Liver (tissue), 8 donors: ENCODE measurements at regions not wholly inside any gene's neighbourhood (a gene's known extent, or its start where the extent isn't known, plus 50 kb on each side); places are given as distances from the start of the nearest gene placed in this dataset.

ENCODE experiments used
- DNase-seq: peaks from one replicate; pipeline ENCODE4 v3.0.0-alpha.2; 2017; ENCODE audit warnings: low spot score
- H3K27ac ChIP-seq, 2 donors: one replicate each; pipeline ENCODE4 v1.7.0; 2013; ENCODE audit warnings: inconsistent platforms in 2 of 2, low read length in 2 of 2, control low read depth in 1 of 2, low read depth in 1 of 2, mild to moderate bottlenecking in 1 of 2
- H3K27me3 ChIP-seq, 4 donors: one replicate each; pipeline versions ENCODE4 v1.6.1 to v1.7.0; 2013; ENCODE audit warnings: low read length in 3 of 4, inconsistent platforms in 1 of 4, mild to moderate bottlenecking in 1 of 4, moderate library complexity in 1 of 4; ENCODE audit not compliant: control insufficient read depth in 4 of 4, insufficient read depth in 4 of 4
- H3K36me3 ChIP-seq, 4 donors: one replicate each; pipeline versions ENCODE4 v1.6.1 to v1.7.0; 2013; ENCODE audit warnings: low read length in 3 of 4, mild to moderate bottlenecking in 3 of 4, low read depth in 1 of 4, moderate library complexity in 1 of 4; ENCODE audit not compliant: control insufficient read depth in 4 of 4, insufficient read depth in 3 of 4
- H3K4me1 ChIP-seq, 4 donors: one replicate each; pipeline versions ENCODE4 v1.6.1 to v1.7.0; 2013; ENCODE audit warnings: low read length in 3 of 4, mild to moderate bottlenecking in 3 of 4, moderate library complexity in 1 of 4; ENCODE audit not compliant: control insufficient read depth in 4 of 4, insufficient read depth in 4 of 4
- H3K4me3 ChIP-seq, 3 donors: one replicate each; pipeline versions ENCODE4 v1.6.1 to v1.7.0; 2013; ENCODE audit warnings: low read length in 3 of 3, control low read depth in 1 of 3, low read depth in 1 of 3, mild to moderate bottlenecking in 1 of 3
- H3K9ac ChIP-seq, 2 donors: one replicate each; pipeline ENCODE4 v1.7.0; 2013; ENCODE audit warnings: low read length in 2 of 2, mild to moderate bottlenecking in 2 of 2, moderate library complexity in 2 of 2, control low read depth in 1 of 2, low read depth in 1 of 2
- H3K9me3 ChIP-seq, 4 donors: one replicate each; pipeline versions ENCODE4 v1.6.1 to v1.7.0; 2013; ENCODE audit warnings: low read length in 3 of 4; ENCODE audit not compliant: control insufficient read depth in 4 of 4
- EGR1 ChIP-seq, 2 donors: IDR thresholded peaks; 2 replicates each; pipeline ENCODE4 v1.6.1; 2016 to 2018; ENCODE audit warnings: antibody characterized with exemption in 2 of 2, low read depth in 2 of 2
- FOXA2 ChIP-seq: IDR thresholded peaks from 2 replicates; pipeline ENCODE4 v1.6.1; 2016; ENCODE audit warnings: antibody characterized with exemption
- GABPA ChIP-seq, 2 donors: IDR thresholded peaks in 1 of 2; conservative IDR thresholded peaks in 1 of 2; 2 replicates each; pipeline ENCODE4 v1.6.1; 2016; ENCODE audit warnings: antibody characterized with exemption in 2 of 2, mild to moderate bottlenecking in 1 of 2, moderate library complexity in 1 of 2
- HNF4A ChIP-seq, 2 donors: conservative IDR thresholded peaks; 2 replicates each; pipeline ENCODE4 v1.6.1; 2016; ENCODE audit warnings: antibody characterized with exemption in 2 of 2, mild to moderate bottlenecking in 2 of 2
- HNF4G ChIP-seq: IDR thresholded peaks from 2 replicates; pipeline ENCODE4 v1.6.1; 2016; ENCODE audit warnings: antibody characterized with exemption
- JUND ChIP-seq, 2 donors: IDR thresholded peaks; 2 replicates each; pipeline ENCODE4 v1.6.1; 2016; ENCODE audit warnings: antibody characterized with exemption in 2 of 2
- NR2F2 ChIP-seq: IDR thresholded peaks from 2 replicates; pipeline ENCODE4 v1.6.1; 2016; ENCODE audit warnings: antibody characterized with exemption
- RAD21 ChIP-seq, 2 donors: IDR thresholded peaks; 2 replicates each; pipeline ENCODE4 v1.6.1; 2016; ENCODE audit warnings: antibody characterized with exemption in 2 of 2, mild to moderate bottlenecking in 2 of 2
- RXRA ChIP-seq, 2 donors: IDR thresholded peaks; 2 replicates each; pipeline ENCODE4 v1.6.1; 2017 to 2018; ENCODE audit warnings: antibody characterized with exemption in 2 of 2, mild to moderate bottlenecking in 1 of 2
- SP1 ChIP-seq: IDR thresholded peaks from 2 replicates; pipeline ENCODE4 v1.6.1; 2018; ENCODE audit warnings: antibody characterized with exemption, mild to moderate bottlenecking
- TAF1 ChIP-seq: conservative IDR thresholded peaks from 2 replicates; pipeline ENCODE4 v1.6.1; 2016; ENCODE audit warnings: antibody characterized with exemption, mild to moderate bottlenecking
- YY1 ChIP-seq: IDR thresholded peaks from 2 replicates; pipeline ENCODE4 v1.6.1; 2016; ENCODE audit warnings: antibody characterized with exemption, mild to moderate bottlenecking
- WGBS: extraction: QIAGEN DNeasy Blood & Tissue Kit; methylation state at CpG from one replicate; pipeline ENCODE4 v1.1.7; 2013; 5-methylcytosine and 5-hydroxymethylcytosine counted together
- TF ChIP-seq, protein P1 (sequence below): IDR thresholded peaks from 2 replicates; pipeline ENCODE4 v1.6.1; 2016; ENCODE audit warnings: antibody characterized with exemption, mild to moderate bottlenecking
- TF ChIP-seq, protein P2 (sequence below): fragments of 150-350 bp; IDR thresholded peaks from 2 replicates; pipeline ENCODE4 v1.5.1; 2017; ENCODE audit warnings: improper control_type of control experiment, low read depth, low read length; ENCODE audit not compliant: missing input control
- TF ChIP-seq, protein P3 (sequence below): IDR thresholded peaks from 2 replicates; pipeline ENCODE4 v1.6.1; 2016; ENCODE audit warnings: antibody characterized with exemption
- TF ChIP-seq, protein P4 (sequence below): IDR thresholded peaks from 2 replicates; pipeline ENCODE4 v1.6.1; 2016; ENCODE audit warnings: antibody characterized with exemption
- donor health status: healthy.
- donor health status: healthy.
- donor health status: healthy.
- donor health status: healthy.
- donor health status: healthy.

DNA sequence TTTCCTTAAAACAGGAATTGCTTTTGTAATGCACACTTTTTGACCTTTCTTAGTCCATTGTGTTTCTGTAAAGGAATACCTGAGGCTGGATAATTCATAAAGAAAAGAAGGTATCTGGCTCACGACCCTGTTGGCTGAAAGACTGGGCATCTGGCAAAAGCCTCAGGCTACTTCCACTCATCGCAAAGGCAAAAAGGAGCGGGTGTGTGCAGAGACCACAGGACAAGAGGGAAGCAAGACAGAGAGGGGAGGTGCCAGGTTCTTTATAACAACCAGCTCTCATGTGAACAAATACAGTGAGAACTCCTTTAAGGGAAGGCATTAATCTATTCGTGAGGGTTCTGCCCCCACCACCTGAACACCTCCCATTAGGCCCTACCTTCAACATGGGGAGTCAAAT lies 182.1 kb downstream of the C12orf50 start:
- Histone ChIP-seq H3K27ac (no peak overlapping the region), H3K4me1 (no peaks in the 10 kb centered on the region), H3K9ac (no peak overlapping the region), H3K27me3 (no peaks in the 10 kb centered on the region), H3K36me3 (no peaks in the 10 kb centered on the region), H3K4me3 (no peak overlapping the region), H3K9me3 (no peaks in the 10 kb centered on the region)
- DNase-seq: no peak
- 84% methylated on average over 4 of the region's 4 CpGs for WGBS
- TF ChIP-seq, protein P1, sequence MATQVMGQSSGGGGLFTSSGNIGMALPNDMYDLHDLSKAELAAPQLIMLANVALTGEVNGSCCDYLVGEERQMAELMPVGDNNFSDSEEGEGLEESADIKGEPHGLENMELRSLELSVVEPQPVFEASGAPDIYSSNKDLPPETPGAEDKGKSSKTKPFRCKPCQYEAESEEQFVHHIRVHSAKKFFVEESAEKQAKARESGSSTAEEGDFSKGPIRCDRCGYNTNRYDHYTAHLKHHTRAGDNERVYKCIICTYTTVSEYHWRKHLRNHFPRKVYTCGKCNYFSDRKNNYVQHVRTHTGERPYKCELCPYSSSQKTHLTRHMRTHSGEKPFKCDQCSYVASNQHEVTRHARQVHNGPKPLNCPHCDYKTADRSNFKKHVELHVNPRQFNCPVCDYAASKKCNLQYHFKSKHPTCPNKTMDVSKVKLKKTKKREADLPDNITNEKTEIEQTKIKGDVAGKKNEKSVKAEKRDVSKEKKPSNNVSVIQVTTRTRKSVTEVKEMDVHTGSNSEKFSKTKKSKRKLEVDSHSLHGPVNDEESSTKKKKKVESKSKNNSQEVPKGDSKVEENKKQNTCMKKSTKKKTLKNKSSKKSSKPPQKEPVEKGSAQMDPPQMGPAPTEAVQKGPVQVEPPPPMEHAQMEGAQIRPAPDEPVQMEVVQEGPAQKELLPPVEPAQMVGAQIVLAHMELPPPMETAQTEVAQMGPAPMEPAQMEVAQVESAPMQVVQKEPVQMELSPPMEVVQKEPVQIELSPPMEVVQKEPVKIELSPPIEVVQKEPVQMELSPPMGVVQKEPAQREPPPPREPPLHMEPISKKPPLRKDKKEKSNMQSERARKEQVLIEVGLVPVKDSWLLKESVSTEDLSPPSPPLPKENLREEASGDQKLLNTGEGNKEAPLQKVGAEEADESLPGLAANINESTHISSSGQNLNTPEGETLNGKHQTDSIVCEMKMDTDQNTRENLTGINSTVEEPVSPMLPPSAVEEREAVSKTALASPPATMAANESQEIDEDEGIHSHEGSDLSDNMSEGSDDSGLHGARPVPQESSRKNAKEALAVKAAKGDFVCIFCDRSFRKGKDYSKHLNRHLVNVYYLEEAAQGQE: no peak
- TF ChIP-seq NR2F2: no peak
- TF ChIP-seq, protein P2, sequence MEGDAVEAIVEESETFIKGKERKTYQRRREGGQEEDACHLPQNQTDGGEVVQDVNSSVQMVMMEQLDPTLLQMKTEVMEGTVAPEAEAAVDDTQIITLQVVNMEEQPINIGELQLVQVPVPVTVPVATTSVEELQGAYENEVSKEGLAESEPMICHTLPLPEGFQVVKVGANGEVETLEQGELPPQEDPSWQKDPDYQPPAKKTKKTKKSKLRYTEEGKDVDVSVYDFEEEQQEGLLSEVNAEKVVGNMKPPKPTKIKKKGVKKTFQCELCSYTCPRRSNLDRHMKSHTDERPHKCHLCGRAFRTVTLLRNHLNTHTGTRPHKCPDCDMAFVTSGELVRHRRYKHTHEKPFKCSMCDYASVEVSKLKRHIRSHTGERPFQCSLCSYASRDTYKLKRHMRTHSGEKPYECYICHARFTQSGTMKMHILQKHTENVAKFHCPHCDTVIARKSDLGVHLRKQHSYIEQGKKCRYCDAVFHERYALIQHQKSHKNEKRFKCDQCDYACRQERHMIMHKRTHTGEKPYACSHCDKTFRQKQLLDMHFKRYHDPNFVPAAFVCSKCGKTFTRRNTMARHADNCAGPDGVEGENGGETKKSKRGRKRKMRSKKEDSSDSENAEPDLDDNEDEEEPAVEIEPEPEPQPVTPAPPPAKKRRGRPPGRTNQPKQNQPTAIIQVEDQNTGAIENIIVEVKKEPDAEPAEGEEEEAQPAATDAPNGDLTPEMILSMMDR: no peak

DNA sequence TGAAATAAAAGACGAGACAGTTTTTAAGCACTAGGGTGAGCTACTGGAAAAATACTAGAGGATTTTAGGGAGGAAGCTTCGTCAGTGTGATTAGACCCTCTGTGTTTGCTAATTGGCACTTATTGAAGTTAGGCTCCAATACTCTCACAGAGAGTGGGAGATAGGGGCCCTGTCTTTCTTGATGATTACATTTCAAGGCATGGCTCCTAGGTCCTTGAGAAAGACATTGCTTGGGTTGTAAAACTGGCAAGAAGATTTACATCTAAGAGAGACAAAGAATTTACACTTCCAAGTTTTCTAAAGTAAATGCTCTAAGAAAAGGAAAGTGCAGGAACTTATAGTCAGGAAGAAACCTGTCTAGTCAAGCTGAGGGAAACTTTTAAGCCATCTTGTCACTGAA lies 183.2 kb downstream of the C12orf50 start:
- Histone ChIP-seq H3K4me3 (no peak overlapping the region), H3K9me3 (no peaks in the 10 kb centered on the region), H3K4me1 (no peaks in the 10 kb centered on the region), H3K27ac (no peak overlapping the region), H3K27me3 (no peaks in the 10 kb centered on the region), H3K9ac (no peak overlapping the region), H3K36me3 (no peaks in the 10 kb centered on the region)
- WGBS: 67% methylated on average over 2 of the region's 2 CpGs
- no peak for DNase-seq
- TF ChIP-seq, protein P2: no peak
- TF ChIP-seq SP1: no peak
- no peak for TF ChIP-seq HNF4A (conservative IDR thresholded peaks at IDR 0.05)
- TF ChIP-seq EGR1 (IDR thresholded peaks at IDR 0.05; ENCODE audit: low read depth in 2 of 2): no peak
- TF ChIP-seq YY1: no peak
- no peak for TF ChIP-seq NR2F2
- TF ChIP-seq HNF4G: no peak
- TF ChIP-seq RXRA (IDR thresholded peaks at IDR 0.05): no peak
- no peak for TF ChIP-seq FOXA2
- TF ChIP-seq, protein P1: no peak
- TF ChIP-seq RAD21 (IDR thresholded peaks at IDR 0.05): no peak
- TF ChIP-seq GABPA (IDR thresholded peaks at IDR 0.05 in 1 of 2, conservative IDR thresholded peaks at IDR 0.05 in 1 of 2): no peak
- TF ChIP-seq, protein P3, sequence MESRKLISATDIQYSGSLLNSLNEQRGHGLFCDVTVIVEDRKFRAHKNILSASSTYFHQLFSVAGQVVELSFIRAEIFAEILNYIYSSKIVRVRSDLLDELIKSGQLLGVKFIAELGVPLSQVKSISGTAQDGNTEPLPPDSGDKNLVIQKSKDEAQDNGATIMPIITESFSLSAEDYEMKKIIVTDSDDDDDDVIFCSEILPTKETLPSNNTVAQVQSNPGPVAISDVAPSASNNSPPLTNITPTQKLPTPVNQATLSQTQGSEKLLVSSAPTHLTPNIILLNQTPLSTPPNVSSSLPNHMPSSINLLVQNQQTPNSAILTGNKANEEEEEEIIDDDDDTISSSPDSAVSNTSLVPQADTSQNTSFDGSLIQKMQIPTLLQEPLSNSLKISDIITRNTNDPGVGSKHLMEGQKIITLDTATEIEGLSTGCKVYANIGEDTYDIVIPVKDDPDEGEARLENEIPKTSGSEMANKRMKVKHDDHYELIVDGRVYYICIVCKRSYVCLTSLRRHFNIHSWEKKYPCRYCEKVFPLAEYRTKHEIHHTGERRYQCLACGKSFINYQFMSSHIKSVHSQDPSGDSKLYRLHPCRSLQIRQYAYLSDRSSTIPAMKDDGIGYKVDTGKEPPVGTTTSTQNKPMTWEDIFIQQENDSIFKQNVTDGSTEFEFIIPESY: no peak
- TF ChIP-seq JUND (IDR thresholded peaks at IDR 0.05): no peak
- TF ChIP-seq, protein P4, sequence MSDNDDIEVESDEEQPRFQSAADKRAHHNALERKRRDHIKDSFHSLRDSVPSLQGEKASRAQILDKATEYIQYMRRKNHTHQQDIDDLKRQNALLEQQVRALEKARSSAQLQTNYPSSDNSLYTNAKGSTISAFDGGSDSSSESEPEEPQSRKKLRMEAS: no peak
- no peak for TF ChIP-seq TAF1
